Peyer's patch (tissue), 4 donors: ENCODE measurements at regions not wholly inside any gene's neighbourhood (a gene's known extent, or its start where the extent isn't known, plus 50 kb on each side); places are given as distances from the start of the nearest gene placed in this dataset.
"Not testable (repeated sequence)": the region's sequence is repeated elsewhere in the genome, so short reads cannot be mapped to it uniquely, and the experiment has no call there.

Experiments used
- DNase-seq, 3 donors: peaks; one replicate each; pipeline ENCODE4 v3.0.0-alpha.2; 2017 to 2019
- H3K27ac ChIP-seq, 4 donors: fragments of 200-600 bp; sonication (generic); one replicate each; pipeline ENCODE4 v1.5.1; 2016 to 2019
- H3K27me3 ChIP-seq, 2 donors: fragments of 200-600 bp; sonication (generic); one replicate each; pipeline ENCODE4 v1.5.1; 2019
- H3K36me3 ChIP-seq, 3 donors: fragments of 200-600 bp; sonication (generic); one replicate each; pipeline ENCODE4 v1.5.1; 2016 to 2019
- H3K4me1 ChIP-seq, 4 donors: fragments of 200-600 bp; sonication (generic); one replicate each; pipeline ENCODE4 v1.5.1; 2016 to 2019
- H3K4me3 ChIP-seq, 4 donors: fragments of 200-600 bp; sonication (generic); 1 replicate in 3 of 4; 2 replicates in 1 of 4; pipeline ENCODE4 v1.5.1; 2016 to 2019; ENCODE audit warnings: mild to moderate bottlenecking in 1 of 4
- H3K9me3 ChIP-seq, 4 donors: fragments of 200-600 bp; sonication (generic); one replicate each; pipeline ENCODE4 v1.5.1; 2016 to 2019; ENCODE audit warnings: mild to moderate bottlenecking in 1 of 4
- CTCF ChIP-seq, 6 experiments: fragments of 450-650 bp in 4 of 6; fragments of 200-600 bp in 2 of 6; sonication (generic) in 1 of 6; IDR thresholded peaks; one replicate each; pipeline ENCODE4 v1.5.1; 2017 to 2019; ENCODE audit warnings: antibody characterized with exemption in 6 of 6, mild to moderate bottlenecking in 3 of 6, moderate library complexity in 1 of 6
- POLR2A ChIP-seq, 2 donors: fragments of 450-650 bp; IDR thresholded peaks; one replicate each; pipeline ENCODE4 v1.5.1; 2017; ENCODE audit warnings: antibody characterized with exemption in 2 of 2, mild to moderate bottlenecking in 2 of 2, moderate library complexity in 2 of 2

DNA sequence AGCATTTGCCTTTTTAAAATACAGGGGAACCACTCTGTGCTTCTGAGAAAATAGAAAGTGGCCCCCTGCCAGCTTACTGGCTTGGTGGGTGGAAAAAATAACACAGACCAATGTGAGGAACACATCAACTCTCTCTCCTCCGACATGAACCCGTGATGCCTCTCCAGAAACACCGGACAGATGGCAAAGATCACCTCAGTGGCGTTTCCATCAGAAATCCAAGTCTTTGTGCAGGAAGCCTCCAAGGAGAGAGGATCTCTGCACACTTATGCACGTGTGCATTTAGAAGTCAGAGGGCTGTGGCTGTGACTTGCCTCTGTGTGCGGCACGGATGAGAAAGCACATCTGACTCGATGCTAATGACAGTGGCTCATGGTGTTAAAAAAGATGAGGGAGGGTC lies 112.3 kb upstream of the KLF12 start:
- no peaks in the 10 kb centered on the region for H3K36me3 ChIP-seq
- no peaks in the 10 kb centered on the region for H3K9me3 ChIP-seq
- no peak for DNase-seq
- TF ChIP-seq POLR2A (IDR thresholded peaks at IDR 0.05): no peak
- TF ChIP-seq CTCF (IDR thresholded peaks at IDR 0.05): no peak
- no peaks in the 10 kb centered on the region for H3K27me3 ChIP-seq
- H3K27ac ChIP-seq: peak overlapping the region in 2 of 4 donors; percentile 35 to 39
- no peak overlapping the region for H3K4me3 ChIP-seq
- H3K4me1 ChIP-seq: no peaks in the 10 kb centered on the region

GRCh38 chr13:74243637-74244526 lies 109.7 kb upstream of the KLF12 start:
- Histone ChIP-seq H3K4me1 (no peaks in the 10 kb centered on the region), H3K36me3 (no peaks in the 10 kb centered on the region), H3K9me3 (no peaks in the 10 kb centered on the region), H3K4me3 (no peak overlapping the region), H3K27ac (peak overlapping the region; percentile 33 to 79 (median 42)), H3K27me3 (no peaks in the 10 kb centered on the region)
- TF ChIP-seq POLR2A (IDR thresholded peaks at IDR 0.05): no peak
- DNase-seq: no peak

DNA sequence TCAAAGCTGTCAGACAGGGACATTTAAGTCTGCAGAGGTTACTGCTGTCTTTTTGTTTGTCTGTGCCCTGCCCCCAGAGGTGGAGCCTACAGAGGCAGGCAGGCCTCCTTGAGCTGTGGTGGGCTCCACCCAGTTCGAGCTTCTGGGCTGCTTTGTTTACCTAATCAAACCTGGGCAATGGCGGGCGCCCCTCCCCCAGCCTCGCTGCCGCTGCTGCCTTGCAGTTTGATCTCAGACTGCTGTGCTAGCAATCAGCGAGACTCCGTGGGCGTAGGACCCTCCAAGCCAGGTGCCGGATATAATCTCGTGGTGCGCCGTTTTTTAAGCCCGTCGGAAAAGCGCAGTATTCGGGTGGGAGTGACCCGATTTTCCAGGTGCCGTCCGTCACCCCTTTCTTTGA lies 107.1 kb upstream of the KLF12 start:
- not testable (repeated sequence) for DNase-seq, H3K4me1 ChIP-seq, H3K9me3 ChIP-seq, H3K27ac ChIP-seq, H3K4me3 ChIP-seq, H3K36me3 ChIP-seq, H3K27me3 ChIP-seq

- TF ChIP-seq POLR2A (IDR thresholded peaks at IDR 0.05): no peak
- TF ChIP-seq CTCF (IDR thresholded peaks at IDR 0.05): no peak
- H3K27ac ChIP-seq: peak overlapping the region; percentile 7 to 48 (median 42)
- peak overlapping the region in 3 of 4 donors; percentile 1 to 16 (median 4) for H3K4me3 ChIP-seq
- DNase-seq: no peak
- H3K4me1 ChIP-seq: no peaks in the 10 kb centered on the region
- H3K27me3 ChIP-seq: no peaks in the 10 kb centered on the region
- no peaks in the 10 kb centered on the region for H3K36me3 ChIP-seq
- H3K9me3 ChIP-seq: no peaks in the 10 kb centered on the region
Measured at GRCh38 chr13:74230984-74231501, 96.8 kb upstream of the KLF12 start.

- H3K9me3 ChIP-seq: no peaks in the 10 kb centered on the region
- TF ChIP-seq CTCF (IDR thresholded peaks at IDR 0.05) (no peak), POLR2A (IDR thresholded peaks at IDR 0.05) (no peak)
- no peaks in the 10 kb centered on the region for H3K4me1 ChIP-seq
Measured at GRCh38 chr13:74229242-74229641, 95.0 kb upstream of the KLF12 start.

DNA sequence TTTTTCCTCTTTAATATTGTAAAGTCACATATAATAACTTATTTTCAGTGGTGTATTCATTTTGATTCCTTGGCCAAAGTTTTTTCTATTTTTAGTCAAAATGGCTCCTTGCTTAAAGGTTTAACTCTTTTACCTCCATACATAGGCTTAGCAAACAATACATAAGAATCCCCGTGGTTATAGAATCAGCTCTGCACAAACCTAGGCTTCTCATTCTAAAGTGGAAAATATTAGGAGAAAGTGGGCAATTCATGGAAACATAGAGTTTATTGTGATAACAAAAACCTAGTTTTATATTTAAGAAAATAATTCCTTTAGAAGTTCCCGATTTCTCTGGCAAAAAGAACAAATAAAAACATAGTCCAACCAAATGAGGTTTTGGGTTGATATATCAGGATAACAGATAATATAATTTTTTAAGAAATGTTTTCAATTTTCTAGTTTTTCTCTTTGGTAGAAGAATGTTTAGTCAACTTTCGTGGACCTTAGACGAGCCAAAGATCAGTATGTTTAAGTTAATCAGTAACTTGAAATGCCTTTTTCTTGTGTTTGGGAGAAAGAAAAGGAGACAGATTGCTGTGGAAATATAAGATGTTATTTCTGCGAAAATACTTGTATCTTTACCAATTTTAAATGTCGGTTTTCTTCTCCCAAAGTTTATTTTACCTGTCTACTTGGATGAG lies 93.4 kb upstream of the KLF12 start:
- no peak for DNase-seq
- H3K4me1 ChIP-seq: no peaks in the 10 kb centered on the region
- H3K4me3 ChIP-seq: no peak overlapping the region
- no peak overlapping the region for H3K27ac ChIP-seq
- no peaks in the 10 kb centered on the region for H3K36me3 ChIP-seq
- H3K9me3 ChIP-seq: no peaks in the 10 kb centered on the region
- no peaks in the 10 kb centered on the region for H3K27me3 ChIP-seq
- no peak for TF ChIP-seq CTCF (IDR thresholded peaks at IDR 0.05)
- no peak for TF ChIP-seq POLR2A (IDR thresholded peaks at IDR 0.05)

More at GRCh38 chr13:74229242-74229641, 95.0 kb upstream of the KLF12 start:
- H3K27me3 ChIP-seq: no peaks in the 10 kb centered on the region
- no peak overlapping the region for H3K4me3 ChIP-seq
- DNase-seq: no peak
- H3K36me3 ChIP-seq: no peaks in the 10 kb centered on the region
- H3K27ac ChIP-seq: no peak overlapping the region
